Sigmoid colon (tissue), 4 donors: ENCODE measurements at regions not wholly inside any gene's neighbourhood (a gene's known extent, or its start where the extent isn't known, plus 50 kb on each side); places are given as distances from the start of the nearest gene placed in this dataset.
"Not testable (repeated sequence)": the region's sequence is repeated elsewhere in the genome, so short reads cannot be mapped to it uniquely, and the experiment has no call there.

ENCODE experiments used
- POLR2A ChIP-seq, 2 donors: fragments of 450-650 bp; IDR thresholded peaks; one replicate each; pipeline ENCODE4 v1.6.1; 2016; ENCODE audit warnings: antibody characterized with exemption in 2 of 2, mild to moderate bottlenecking in 2 of 2, moderate library complexity in 2 of 2
- POLR2AphosphoS5 ChIP-seq, 4 donors: sonication (generic); formaldehyde crosslinking; IDR thresholded peaks; one replicate each; pipeline ENCODE4 v1.6.1; 2017; ENCODE audit warnings: antibody characterized with exemption in 4 of 4

DNA sequence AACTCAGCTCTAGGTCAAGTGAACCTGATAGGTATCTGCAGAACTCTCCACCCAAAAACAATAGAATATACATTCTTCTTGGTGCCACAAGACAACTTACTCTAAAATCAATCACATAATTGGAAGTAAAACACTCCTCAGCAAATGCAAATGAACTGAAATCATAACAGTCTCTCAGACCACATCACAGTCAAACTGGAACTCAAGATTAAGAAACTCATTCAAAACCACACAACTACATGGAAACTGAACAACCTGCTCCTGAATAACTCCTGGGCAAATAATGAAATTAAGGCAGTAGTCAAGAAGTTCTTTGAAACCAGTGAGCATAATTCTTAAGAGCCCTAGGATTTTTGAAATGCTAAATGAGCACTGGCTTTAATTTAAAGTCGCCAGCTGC is 125.4 kb upstream of the PDE4D start:
- not testable (repeated sequence) for TF ChIP-seq POLR2AphosphoS5, POLR2A (IDR thresholded peaks at IDR 0.05)
